ENCODE measurements at regions not wholly inside any gene's neighbourhood (a gene's known extent, or its start where the extent isn't known, plus 50 kb on each side); places are given as distances from the start of the nearest gene placed in this dataset.

DNA sequence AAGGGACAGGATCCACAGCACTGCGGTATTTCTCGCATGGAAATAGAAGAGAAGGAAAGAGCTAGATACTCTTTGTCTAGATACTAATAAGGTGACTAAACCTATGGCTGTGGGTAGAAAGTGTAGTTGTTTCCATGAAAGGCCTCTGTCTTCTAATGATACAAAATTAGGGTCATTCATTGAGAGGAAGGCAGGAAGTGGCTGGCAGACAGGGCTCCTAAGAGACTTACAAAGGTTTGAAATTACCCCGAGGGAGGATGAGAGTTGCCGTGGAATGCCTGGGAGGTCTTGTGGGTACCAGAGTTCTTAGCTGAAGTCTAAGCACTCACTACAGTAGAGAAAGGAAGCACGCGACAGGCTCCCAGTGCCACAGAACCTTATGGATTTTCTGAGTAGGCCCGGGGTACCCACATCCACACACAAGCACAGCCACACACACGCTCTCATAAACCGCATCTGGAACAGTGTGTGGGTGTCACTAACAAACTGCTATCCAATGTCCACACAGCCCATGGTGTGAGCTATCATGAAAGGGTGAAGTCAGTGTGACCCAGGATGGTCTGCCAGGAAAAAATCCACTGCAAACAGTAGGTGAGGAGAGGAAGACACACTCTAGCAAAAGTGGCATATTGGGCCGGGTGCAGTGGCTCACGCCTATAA, 221.4 kb downstream of the FAM43A start:
- TF ChIP-seq, protein P1, sequence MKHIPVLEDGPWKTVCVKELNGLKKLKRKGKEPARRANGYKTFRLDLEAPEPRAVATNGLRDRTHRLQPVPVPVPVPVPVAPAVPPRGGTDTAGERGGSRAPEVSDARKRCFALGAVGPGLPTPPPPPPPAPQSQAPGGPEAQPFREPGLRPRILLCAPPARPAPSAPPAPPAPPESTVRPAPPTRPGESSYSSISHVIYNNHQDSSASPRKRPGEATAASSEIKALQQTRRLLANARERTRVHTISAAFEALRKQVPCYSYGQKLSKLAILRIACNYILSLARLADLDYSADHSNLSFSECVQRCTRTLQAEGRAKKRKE (CRISPR knock-in tag; IDR thresholded peaks at IDR 0.05; ENCODE audit: low read depth): no peak
- TF ChIP-seq FOSB (CRISPR knock-in tag; IDR thresholded peaks at IDR 0.05) (no peak), HOXB5 (CRISPR knock-in tag; IDR thresholded peaks at IDR 0.05) (no peak), JUN (IDR thresholded peaks at IDR 0.05) (no peak), FOSL2 (IDR thresholded peaks at IDR 0.05) (no peak), FOSL2 (CRISPR knock-in tag; IDR thresholded peaks at IDR 0.05) (no peak), HDAC2 (IDR thresholded peaks at IDR 0.05) (no peak), CBX2 (IDR thresholded peaks at IDR 0.05; ENCODE audit: borderline replicate concordance, low read depth) (no peak), POLR2AphosphoS2 (conservative IDR thresholded peaks at IDR 0.05; ENCODE audit: low read length) (no peak), CEBPB (IDR thresholded peaks at IDR 0.05) (no peak), ESRRA (IDR thresholded peaks at IDR 0.05; ENCODE audit: borderline replicate concordance, low read length) (no peak), BHLHE40 (IDR thresholded peaks at IDR 0.05; ENCODE audit: low read depth, low read length) (no peak), KDM5A (IDR thresholded peaks at IDR 0.05) (no peak), RNF2 (IDR thresholded peaks at IDR 0.05; ENCODE audit: borderline replicate concordance, low read depth) (no peak), CBX8 (IDR thresholded peaks at IDR 0.05) (no peak)
- TF ChIP-seq, protein P2, sequence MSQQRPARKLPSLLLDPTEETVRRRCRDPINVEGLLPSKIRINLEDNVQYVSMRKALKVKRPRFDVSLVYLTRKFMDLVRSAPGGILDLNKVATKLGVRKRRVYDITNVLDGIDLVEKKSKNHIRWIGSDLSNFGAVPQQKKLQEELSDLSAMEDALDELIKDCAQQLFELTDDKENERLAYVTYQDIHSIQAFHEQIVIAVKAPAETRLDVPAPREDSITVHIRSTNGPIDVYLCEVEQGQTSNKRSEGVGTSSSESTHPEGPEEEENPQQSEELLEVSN (IDR thresholded peaks at IDR 0.05; ENCODE audit: borderline replicate concordance, low read depth): no peak
- TF ChIP-seq, protein P3, sequence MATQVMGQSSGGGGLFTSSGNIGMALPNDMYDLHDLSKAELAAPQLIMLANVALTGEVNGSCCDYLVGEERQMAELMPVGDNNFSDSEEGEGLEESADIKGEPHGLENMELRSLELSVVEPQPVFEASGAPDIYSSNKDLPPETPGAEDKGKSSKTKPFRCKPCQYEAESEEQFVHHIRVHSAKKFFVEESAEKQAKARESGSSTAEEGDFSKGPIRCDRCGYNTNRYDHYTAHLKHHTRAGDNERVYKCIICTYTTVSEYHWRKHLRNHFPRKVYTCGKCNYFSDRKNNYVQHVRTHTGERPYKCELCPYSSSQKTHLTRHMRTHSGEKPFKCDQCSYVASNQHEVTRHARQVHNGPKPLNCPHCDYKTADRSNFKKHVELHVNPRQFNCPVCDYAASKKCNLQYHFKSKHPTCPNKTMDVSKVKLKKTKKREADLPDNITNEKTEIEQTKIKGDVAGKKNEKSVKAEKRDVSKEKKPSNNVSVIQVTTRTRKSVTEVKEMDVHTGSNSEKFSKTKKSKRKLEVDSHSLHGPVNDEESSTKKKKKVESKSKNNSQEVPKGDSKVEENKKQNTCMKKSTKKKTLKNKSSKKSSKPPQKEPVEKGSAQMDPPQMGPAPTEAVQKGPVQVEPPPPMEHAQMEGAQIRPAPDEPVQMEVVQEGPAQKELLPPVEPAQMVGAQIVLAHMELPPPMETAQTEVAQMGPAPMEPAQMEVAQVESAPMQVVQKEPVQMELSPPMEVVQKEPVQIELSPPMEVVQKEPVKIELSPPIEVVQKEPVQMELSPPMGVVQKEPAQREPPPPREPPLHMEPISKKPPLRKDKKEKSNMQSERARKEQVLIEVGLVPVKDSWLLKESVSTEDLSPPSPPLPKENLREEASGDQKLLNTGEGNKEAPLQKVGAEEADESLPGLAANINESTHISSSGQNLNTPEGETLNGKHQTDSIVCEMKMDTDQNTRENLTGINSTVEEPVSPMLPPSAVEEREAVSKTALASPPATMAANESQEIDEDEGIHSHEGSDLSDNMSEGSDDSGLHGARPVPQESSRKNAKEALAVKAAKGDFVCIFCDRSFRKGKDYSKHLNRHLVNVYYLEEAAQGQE (IDR thresholded peaks at IDR 0.05): no peak
- TF ChIP-seq, protein P4, sequence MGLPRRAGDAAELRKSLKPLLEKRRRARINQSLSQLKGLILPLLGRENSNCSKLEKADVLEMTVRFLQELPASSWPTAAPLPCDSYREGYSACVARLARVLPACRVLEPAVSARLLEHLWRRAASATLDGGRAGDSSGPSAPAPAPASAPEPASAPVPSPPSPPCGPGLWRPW (IDR thresholded peaks at IDR 0.05): no peak
- TF ChIP-seq, protein P5, sequence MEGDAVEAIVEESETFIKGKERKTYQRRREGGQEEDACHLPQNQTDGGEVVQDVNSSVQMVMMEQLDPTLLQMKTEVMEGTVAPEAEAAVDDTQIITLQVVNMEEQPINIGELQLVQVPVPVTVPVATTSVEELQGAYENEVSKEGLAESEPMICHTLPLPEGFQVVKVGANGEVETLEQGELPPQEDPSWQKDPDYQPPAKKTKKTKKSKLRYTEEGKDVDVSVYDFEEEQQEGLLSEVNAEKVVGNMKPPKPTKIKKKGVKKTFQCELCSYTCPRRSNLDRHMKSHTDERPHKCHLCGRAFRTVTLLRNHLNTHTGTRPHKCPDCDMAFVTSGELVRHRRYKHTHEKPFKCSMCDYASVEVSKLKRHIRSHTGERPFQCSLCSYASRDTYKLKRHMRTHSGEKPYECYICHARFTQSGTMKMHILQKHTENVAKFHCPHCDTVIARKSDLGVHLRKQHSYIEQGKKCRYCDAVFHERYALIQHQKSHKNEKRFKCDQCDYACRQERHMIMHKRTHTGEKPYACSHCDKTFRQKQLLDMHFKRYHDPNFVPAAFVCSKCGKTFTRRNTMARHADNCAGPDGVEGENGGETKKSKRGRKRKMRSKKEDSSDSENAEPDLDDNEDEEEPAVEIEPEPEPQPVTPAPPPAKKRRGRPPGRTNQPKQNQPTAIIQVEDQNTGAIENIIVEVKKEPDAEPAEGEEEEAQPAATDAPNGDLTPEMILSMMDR (IDR thresholded peaks at IDR 0.05): no peak
- POLR2A ChIA-PET: no interaction called here
- ATAC-seq (no peak), FAIRE-seq (no peak), DNase-seq (ENCODE audit: low read depth in 1 of 2, low spot score in 1 of 2) (no peak)
- CTCF ChIA-PET: no interaction called here
- Histone ChIP-seq H3K9me3 (no peaks in the 10 kb centered on the region), H3K4me3 (no peak overlapping the region), H3K4me2 (no peak overlapping the region), H3K27ac (no peak overlapping the region), H3K4me1 (no peaks in the 10 kb centered on the region)
- 79% methylated on average over 11 of the region's 11 CpGs for WGBS (ENCODE audit: missing lambda C conversion rate)

DNA sequence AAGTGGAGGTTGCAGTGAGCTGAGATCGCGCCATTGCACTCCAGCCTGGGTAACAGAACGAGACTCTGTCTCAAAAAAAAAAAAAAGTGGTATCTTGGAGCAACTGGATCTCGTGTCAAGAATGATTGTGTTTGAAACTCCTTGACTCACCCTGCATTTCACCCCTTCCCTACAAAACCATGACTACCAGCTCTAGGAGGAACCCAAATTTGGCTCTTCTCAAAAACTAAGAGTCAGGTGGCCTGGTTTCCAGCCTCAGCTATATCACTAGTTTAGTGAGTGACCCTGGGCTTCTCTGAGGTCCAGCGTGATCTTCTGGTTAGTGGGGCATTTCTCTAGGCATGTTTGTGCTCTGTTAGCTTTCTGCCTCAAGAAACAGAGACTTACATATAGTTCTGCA, 222.1 kb downstream of the FAM43A start:
- Histone ChIP-seq H3K4me3 (no peak overlapping the region), H3K4me2 (no peak overlapping the region), H3K9me3 (no peaks in the 10 kb centered on the region), H3K27ac (no peak overlapping the region), H3K4me1 (no peaks in the 10 kb centered on the region)
- POLR2A ChIA-PET: no interaction called here
- ATAC-seq (no peak), FAIRE-seq (no peak), DNase-seq (ENCODE audit: low read depth in 1 of 2, low spot score in 1 of 2) (no peak)
- CTCF ChIA-PET: no interaction called here
- 12% methylated on average over 5 of the region's 5 CpGs for WGBS (ENCODE audit: missing lambda C conversion rate)
- no peak for TF ChIP-seq NPAS2 (CRISPR knock-in tag; IDR thresholded peaks at IDR 0.05; ENCODE audit: borderline replicate concordance)
- TF ChIP-seq RAD21 (conservative IDR thresholded peaks at IDR 0.05 in 1 of 2, IDR thresholded peaks at IDR 0.05 in 1 of 2): no peak
- TF ChIP-seq TFCP2L1 (CRISPR knock-in tag; IDR thresholded peaks at IDR 0.05): no peak
- TF ChIP-seq, protein P6, sequence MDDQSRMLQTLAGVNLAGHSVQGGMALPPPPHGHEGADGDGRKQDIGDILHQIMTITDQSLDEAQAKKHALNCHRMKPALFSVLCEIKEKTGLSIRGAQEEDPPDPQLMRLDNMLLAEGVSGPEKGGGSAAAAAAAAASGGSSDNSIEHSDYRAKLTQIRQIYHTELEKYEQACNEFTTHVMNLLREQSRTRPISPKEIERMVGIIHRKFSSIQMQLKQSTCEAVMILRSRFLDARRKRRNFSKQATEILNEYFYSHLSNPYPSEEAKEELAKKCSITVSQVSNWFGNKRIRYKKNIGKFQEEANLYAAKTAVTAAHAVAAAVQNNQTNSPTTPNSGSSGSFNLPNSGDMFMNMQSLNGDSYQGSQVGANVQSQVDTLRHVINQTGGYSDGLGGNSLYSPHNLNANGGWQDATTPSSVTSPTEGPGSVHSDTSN (IDR thresholded peaks at IDR 0.05): no peak
- no peak for TF ChIP-seq SMC3 (IDR thresholded peaks at IDR 0.05)
- TF ChIP-seq BHLHE40 (IDR thresholded peaks at IDR 0.05; ENCODE audit: low read depth, low read length): no peak
- TF ChIP-seq ESRRA (IDR thresholded peaks at IDR 0.05; ENCODE audit: borderline replicate concordance, low read length): no peak
- TF ChIP-seq, protein P7, sequence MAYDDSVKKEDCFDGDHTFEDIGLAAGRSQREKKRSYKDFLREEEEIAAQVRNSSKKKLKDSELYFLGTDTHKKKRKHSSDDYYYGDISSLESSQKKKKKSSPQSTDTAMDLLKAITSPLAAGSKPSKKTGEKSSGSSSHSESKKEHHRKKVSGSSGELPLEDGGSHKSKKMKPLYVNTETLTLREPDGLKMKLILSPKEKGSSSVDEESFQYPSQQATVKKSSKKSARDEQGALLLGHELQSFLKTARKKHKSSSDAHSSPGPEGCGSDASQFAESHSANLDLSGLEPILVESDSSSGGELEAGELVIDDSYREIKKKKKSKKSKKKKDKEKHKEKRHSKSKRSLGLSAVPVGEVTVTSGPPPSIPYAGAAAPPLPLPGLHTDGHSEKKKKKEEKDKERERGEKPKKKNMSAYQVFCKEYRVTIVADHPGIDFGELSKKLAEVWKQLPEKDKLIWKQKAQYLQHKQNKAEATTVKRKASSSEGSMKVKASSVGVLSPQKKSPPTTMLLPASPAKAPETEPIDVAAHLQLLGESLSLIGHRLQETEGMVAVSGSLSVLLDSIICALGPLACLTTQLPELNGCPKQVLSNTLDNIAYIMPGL (CRISPR knock-in tag; IDR thresholded peaks at IDR 0.05; ENCODE audit: borderline replicate concordance): no peak
- no peak for TF ChIP-seq EHF (CRISPR knock-in tag; IDR thresholded peaks at IDR 0.05)
- TF ChIP-seq RCOR1 (IDR thresholded peaks at IDR 0.05; ENCODE audit: low read depth, low read length): no peak
- no peak for TF ChIP-seq MAFK (IDR thresholded peaks at IDR 0.05; ENCODE audit: partially characterized antibody)

Data from A549 (cell line).